DND-41 (cell line): ENCODE measurements at regions not wholly inside any gene's neighbourhood (a gene's known extent, or its start where the extent isn't known, plus 50 kb on each side); places are given as distances from the start of the nearest gene placed in this dataset.

ENCODE experiments used
- ATAC-seq: fragments of 200-7000 bp; cut with Tn5 transposase; 3 replicates; pipeline ENCODE4 v1.9.1; 2021; ENCODE audit warnings: low read depth; ENCODE audit not compliant: insufficient read depth
- DNase-seq: peaks from one replicate; pipeline ENCODE4 v3.0.0-alpha.2; 2020
- H2AFZ ChIP-seq: 2 replicates; pipeline ENCODE4 v1.6.0; 2012; ENCODE audit warnings: low read depth, low read length
- H3K27ac ChIP-seq: 2 replicates; pipeline ENCODE4 v1.5.1; 2012; ENCODE audit warnings: low read length, inconsistent platforms
- H3K27me3 ChIP-seq: fragments of 200-600 bp; sonication (generic); 2 replicates; pipeline ENCODE4 v1.6.0; 2012; ENCODE audit warnings: low read length, mild to moderate bottlenecking, inconsistent platforms; ENCODE audit not compliant: insufficient read depth, poor library complexity
- H3K36me3 ChIP-seq: 2 replicates; pipeline ENCODE4 v1.5.1; 2012; ENCODE audit warnings: low read length, inconsistent platforms; ENCODE audit not compliant: insufficient read depth
- H3K4me1 ChIP-seq: 2 replicates; pipeline ENCODE4 v1.5.1; 2012; ENCODE audit warnings: mild to moderate bottlenecking, low read length; ENCODE audit not compliant: insufficient read depth
- H3K4me2 ChIP-seq: 2 replicates; pipeline ENCODE4 v1.6.0; 2012; ENCODE audit warnings: mild to moderate bottlenecking, moderate library complexity, low read length, inconsistent platforms; ENCODE audit not compliant: insufficient read depth
- H3K4me3 ChIP-seq, 2 experiments: fragments of 200-600 bp in 1 of 2; shearing (Covaris generic) in 1 of 2; 2 replicates each; pipeline ENCODE4 v1.5.1; 2012 to 2016; ENCODE audit warnings: inconsistent platforms in 2 of 2, low read length in 2 of 2, mild to moderate bottlenecking in 2 of 2, low read depth in 1 of 2, moderate library complexity in 1 of 2
- H3K79me2 ChIP-seq: 2 replicates; pipeline ENCODE4 v1.6.0; 2012; ENCODE audit warnings: low read length, inconsistent platforms; ENCODE audit not compliant: insufficient read depth
- H3K9ac ChIP-seq: 2 replicates; pipeline ENCODE4 v1.6.0; 2012; ENCODE audit warnings: low read depth, mild to moderate bottlenecking, inconsistent platforms, low read length, moderate library complexity
- H3K9me3 ChIP-seq: 2 replicates; pipeline ENCODE4 v1.5.1; 2012; ENCODE audit warnings: low read length, moderate library complexity, mild to moderate bottlenecking, inconsistent platforms; ENCODE audit not compliant: insufficient read depth, severe bottlenecking
- H4K20me1 ChIP-seq: 2 replicates; pipeline ENCODE4 v1.6.0; 2012; ENCODE audit warnings: low read length; ENCODE audit not compliant: insufficient read depth
- EZH2 ChIP-seq: IDR thresholded peaks from 3 replicates; pipeline ENCODE4 v1.6.1; 2012; ENCODE audit warnings: borderline replicate concordance, low read depth, mild to moderate bottlenecking, moderate library complexity, low read length, inconsistent platforms; ENCODE audit not compliant: severe bottlenecking
- TF ChIP-seq, protein P1 (sequence below): IDR thresholded peaks from 2 replicates; pipeline ENCODE4 v1.5.1; 2012; ENCODE audit warnings: borderline replicate concordance, low read length, moderate library complexity, mild to moderate bottlenecking; ENCODE audit not compliant: poor library complexity, severe bottlenecking; ENCODE audit errors: extremely low read depth

DNA sequence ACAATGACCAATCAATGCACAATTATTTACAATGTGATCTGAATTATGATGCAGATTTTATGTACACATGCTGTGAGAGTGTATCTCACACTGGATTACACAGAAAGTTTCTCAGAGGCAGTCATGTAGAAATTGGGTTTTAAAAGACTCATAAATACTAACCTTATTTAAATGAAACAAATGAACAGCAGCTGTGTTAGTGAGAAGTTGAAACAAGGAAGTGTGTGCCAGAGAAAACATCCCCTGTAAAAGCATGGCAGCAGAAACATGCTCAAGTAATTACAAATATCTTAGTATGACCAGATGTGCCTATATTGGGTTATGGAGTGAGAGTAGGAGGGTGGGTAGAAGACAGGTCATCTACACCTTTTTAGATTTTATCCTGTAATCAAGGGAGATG lies 723.7 kb downstream of the C12orf50 start:
- H2AFZ ChIP-seq: no peak overlapping the region
- DNase-seq (no peak), ATAC-seq (no peak)
- H3K27me3 ChIP-seq: no peaks in the 10 kb centered on the region
- TF ChIP-seq, protein P1, sequence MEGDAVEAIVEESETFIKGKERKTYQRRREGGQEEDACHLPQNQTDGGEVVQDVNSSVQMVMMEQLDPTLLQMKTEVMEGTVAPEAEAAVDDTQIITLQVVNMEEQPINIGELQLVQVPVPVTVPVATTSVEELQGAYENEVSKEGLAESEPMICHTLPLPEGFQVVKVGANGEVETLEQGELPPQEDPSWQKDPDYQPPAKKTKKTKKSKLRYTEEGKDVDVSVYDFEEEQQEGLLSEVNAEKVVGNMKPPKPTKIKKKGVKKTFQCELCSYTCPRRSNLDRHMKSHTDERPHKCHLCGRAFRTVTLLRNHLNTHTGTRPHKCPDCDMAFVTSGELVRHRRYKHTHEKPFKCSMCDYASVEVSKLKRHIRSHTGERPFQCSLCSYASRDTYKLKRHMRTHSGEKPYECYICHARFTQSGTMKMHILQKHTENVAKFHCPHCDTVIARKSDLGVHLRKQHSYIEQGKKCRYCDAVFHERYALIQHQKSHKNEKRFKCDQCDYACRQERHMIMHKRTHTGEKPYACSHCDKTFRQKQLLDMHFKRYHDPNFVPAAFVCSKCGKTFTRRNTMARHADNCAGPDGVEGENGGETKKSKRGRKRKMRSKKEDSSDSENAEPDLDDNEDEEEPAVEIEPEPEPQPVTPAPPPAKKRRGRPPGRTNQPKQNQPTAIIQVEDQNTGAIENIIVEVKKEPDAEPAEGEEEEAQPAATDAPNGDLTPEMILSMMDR: no peak
- TF ChIP-seq EZH2: no peak
- H3K9me3 ChIP-seq: no peaks in the 10 kb centered on the region
- no peak overlapping the region for H3K4me2 ChIP-seq
- no peak overlapping the region for H3K9ac ChIP-seq
- no peaks in the 10 kb centered on the region for H3K4me1 ChIP-seq
- H3K79me2 ChIP-seq: no peaks in the 10 kb centered on the region
- H3K4me3 ChIP-seq: no peak overlapping the region
- no peaks in the 10 kb centered on the region for H4K20me1 ChIP-seq
- no peaks in the 10 kb centered on the region for H3K36me3 ChIP-seq
- no peak overlapping the region for H3K27ac ChIP-seq

DNA sequence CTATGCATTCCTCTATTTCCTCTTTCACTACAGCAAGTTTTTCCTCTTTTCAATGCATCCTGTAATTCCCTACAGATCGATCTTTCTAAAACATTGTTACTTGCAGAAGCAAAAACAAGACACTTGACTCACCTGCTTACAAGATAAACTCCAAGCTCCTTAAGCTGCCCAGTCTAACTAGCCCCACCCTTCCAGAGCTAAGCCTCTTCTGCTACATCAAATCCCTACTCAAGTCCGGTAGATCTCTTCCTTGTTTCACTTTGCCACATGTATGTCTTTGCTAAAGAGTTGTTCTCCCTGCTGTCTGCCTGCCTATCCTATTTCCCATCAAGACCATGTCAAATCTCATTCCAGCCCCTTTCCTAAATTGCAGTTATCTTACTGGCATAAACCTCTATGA lies 724.8 kb downstream of the C12orf50 start:
- Histone ChIP-seq H3K9ac (no peak overlapping the region), H3K9me3 (no peaks in the 10 kb centered on the region), H3K4me1 (no peaks in the 10 kb centered on the region), H3K4me3 (no peak overlapping the region), H2AFZ (no peak overlapping the region), H3K27ac (no peak overlapping the region), H3K36me3 (no peaks in the 10 kb centered on the region), H3K79me2 (no peaks in the 10 kb centered on the region), H3K4me2 (no peak overlapping the region), H4K20me1 (no peaks in the 10 kb centered on the region), H3K27me3 (no peaks in the 10 kb centered on the region)
- TF ChIP-seq, protein P1: no peak
- no peak for TF ChIP-seq EZH2
- DNase-seq (no peak), ATAC-seq (no peak)

DNA sequence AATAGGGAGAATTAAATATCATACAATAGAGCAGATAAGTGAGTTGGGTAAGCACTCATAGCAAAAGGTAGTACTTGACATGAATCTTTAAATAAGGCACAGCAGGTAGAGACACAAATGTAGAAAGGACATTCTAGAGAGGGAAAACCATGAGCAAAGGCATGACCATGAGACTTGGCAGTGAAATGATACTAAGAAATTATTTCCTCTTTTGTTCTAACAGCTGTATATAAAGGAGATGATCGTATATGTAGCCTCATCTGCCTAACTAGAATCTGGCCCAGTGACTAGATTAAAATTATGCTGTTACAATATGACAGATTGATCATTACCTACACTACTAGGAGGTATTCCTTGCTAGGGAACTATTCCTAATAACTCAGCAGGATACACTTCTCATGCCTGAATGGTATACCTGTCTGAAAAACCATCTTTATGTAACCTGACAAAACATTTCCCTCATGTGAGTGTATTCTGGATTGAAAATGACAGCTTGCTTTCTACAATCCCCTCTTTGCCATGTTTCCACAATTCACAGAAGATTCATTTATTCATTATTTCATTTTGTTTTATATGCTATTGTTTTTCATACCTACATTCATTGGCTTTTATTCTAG lies 725.7 kb downstream of the C12orf50 start:
- TF ChIP-seq, protein P1: no peak
- no peak for TF ChIP-seq EZH2
- Histone ChIP-seq H3K4me1 (no peaks in the 10 kb centered on the region), H3K79me2 (no peaks in the 10 kb centered on the region), H3K36me3 (no peaks in the 10 kb centered on the region), H3K4me3 (no peak overlapping the region), H3K27ac (no peak overlapping the region), H3K9ac (no peak overlapping the region), H3K4me2 (no peak overlapping the region), H3K9me3 (no peaks in the 10 kb centered on the region), H3K27me3 (no peaks in the 10 kb centered on the region), H2AFZ (no peak overlapping the region), H4K20me1 (no peaks in the 10 kb centered on the region)
- no peak for DNase-seq
- no peak for ATAC-seq
